Thyroid gland (tissue), 4 donors: ENCODE measurements at regions not wholly inside any gene's neighbourhood (a gene's known extent, or its start where the extent isn't known, plus 50 kb on each side); places are given as distances from the start of the nearest gene placed in this dataset.

ENCODE experiments used
- DNase-seq, 2 donors: peaks; one replicate each; pipeline ENCODE4 v3.0.0-alpha.2; 2019
- H3K27ac ChIP-seq, 3 donors: fragments of 200-600 bp; sonication (generic); 1 replicate in 2 of 3; 2 replicates in 1 of 3; pipeline ENCODE4 v1.5.1; 2016 to 2019; ENCODE audit warnings: mild to moderate bottlenecking in 1 of 3, moderate library complexity in 1 of 3
- H3K27me3 ChIP-seq: fragments of 200-600 bp; sonication (generic); one replicate; pipeline ENCODE4 v1.5.1; 2019
- H3K36me3 ChIP-seq, 2 donors: fragments of 200-600 bp; sonication (generic); one replicate each; pipeline ENCODE4 v1.5.1; 2016 to 2019
- H3K4me1 ChIP-seq, 2 donors: fragments of 200-600 bp; sonication (generic); one replicate each; pipeline ENCODE4 v1.5.1; 2017 to 2019
- H3K4me3 ChIP-seq, 3 donors: fragments of 200-600 bp; sonication (generic); replicated peaks in 1 of 3; 1 replicate in 2 of 3; 2 replicates in 1 of 3; pipeline ENCODE4 v1.5.1; 2016; ENCODE audit warnings: mild to moderate bottlenecking in 1 of 3
- H3K9me3 ChIP-seq: fragments of 200-600 bp; sonication (generic); one replicate; pipeline ENCODE4 v1.5.1; 2017
- POLR2A ChIP-seq, 2 donors: fragments of 450-650 bp; IDR thresholded peaks; one replicate each; pipeline ENCODE4 v1.6.1; 2017; ENCODE audit warnings: antibody characterized with exemption in 2 of 2, mild to moderate bottlenecking in 2 of 2, moderate library complexity in 1 of 2
- WGBS, 2 donors: methylation state at CpG; one replicate each; pipeline ENCODE4 v1.1.5; 2017; 5-methylcytosine and 5-hydroxymethylcytosine counted together
- intact Hi-C: fragments of 100-400 bp; cut with DNase I; formaldehyde crosslinking; loops from one replicate; pipeline ENCODE4 v1.15.1; 2023
- TF ChIP-seq, protein P1 (sequence below), 6 experiments: fragments of 200-600 bp in 3 of 6; fragments of 450-650 bp in 3 of 6; sonication (generic) in 3 of 6; IDR thresholded peaks; one replicate each; pipeline ENCODE4 v1.5.1; 2016 to 2019; ENCODE audit warnings: antibody characterized with exemption in 6 of 6, mild to moderate bottlenecking in 2 of 6, inconsistent platforms in 1 of 6, moderate library complexity in 1 of 6

DNA sequence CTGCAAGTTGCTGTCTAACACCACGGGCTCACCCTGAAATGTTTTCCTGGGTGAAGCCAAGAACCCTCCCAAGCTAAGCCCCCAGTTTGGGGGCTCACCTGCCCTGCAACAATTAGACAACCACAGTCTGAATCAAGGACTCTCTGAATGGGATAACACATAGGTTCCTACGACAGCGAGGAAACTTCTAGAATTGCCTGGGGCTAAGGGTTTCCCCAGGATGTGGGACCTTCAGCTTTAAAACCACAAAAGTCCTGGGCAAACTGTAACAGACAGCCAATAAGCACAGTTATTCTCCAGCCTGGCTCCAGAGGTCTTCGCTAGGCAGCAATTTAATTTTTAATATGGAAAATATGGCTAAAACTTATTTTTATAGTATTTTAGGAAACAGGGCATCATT lies 162.6 kb downstream of the PRKX start:
- Histone ChIP-seq H3K9me3 (no peaks in the 10 kb centered on the region), H3K36me3 (no peaks in the 10 kb centered on the region), H3K27me3 (no peaks in the 10 kb centered on the region), H3K4me1 (no peaks in the 10 kb centered on the region), H3K27ac (no peak overlapping the region), H3K4me3 (no peak overlapping the region)
- WGBS, 2 donors = 86 to 94% methylated on average over 1 to 4 of the region's 4 CpGs
- intact Hi-C loops = no loop called here
- TF ChIP-seq POLR2A (IDR thresholded peaks at IDR 0.05) = no peak
- TF ChIP-seq, protein P1, sequence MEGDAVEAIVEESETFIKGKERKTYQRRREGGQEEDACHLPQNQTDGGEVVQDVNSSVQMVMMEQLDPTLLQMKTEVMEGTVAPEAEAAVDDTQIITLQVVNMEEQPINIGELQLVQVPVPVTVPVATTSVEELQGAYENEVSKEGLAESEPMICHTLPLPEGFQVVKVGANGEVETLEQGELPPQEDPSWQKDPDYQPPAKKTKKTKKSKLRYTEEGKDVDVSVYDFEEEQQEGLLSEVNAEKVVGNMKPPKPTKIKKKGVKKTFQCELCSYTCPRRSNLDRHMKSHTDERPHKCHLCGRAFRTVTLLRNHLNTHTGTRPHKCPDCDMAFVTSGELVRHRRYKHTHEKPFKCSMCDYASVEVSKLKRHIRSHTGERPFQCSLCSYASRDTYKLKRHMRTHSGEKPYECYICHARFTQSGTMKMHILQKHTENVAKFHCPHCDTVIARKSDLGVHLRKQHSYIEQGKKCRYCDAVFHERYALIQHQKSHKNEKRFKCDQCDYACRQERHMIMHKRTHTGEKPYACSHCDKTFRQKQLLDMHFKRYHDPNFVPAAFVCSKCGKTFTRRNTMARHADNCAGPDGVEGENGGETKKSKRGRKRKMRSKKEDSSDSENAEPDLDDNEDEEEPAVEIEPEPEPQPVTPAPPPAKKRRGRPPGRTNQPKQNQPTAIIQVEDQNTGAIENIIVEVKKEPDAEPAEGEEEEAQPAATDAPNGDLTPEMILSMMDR (IDR thresholded peaks at IDR 0.05) = no peak
- DNase-seq = no peak

DNA sequence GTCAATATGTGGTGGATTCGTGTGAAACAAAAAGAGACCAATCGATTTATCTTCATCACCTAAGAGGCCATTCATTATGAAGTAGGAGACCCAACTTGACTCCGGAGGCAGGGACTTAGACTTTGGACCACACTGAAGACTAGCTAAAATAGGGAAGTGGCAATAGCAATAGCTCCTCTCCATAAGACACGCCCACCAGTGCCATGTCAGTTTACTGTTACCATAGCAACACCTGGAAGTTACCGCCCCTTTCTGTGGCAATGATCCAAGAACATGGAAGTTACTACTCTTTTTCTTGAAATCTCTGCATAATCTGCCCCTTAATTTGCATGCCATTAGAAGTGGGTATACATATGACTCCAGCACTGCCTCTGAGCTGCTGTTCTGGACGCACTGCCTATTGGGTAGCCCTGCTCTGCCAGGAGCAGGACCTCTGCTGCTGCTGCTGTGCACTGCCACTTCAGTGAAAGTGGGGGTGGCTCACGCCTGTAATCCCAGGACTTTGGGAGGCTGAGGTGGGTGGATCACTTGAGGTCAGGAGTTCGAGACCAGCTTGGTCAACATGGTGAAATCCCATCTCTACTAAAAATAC lies 163.2 kb downstream of the PRKX start:
- 87 to 91% methylated on average over 6 to 8 of the region's 8 CpGs for WGBS, 2 donors
- no peaks in the 10 kb centered on the region for H3K36me3 ChIP-seq
- no peak overlapping the region for H3K27ac ChIP-seq
- no peak overlapping the region for H3K4me3 ChIP-seq
- TF ChIP-seq POLR2A (IDR thresholded peaks at IDR 0.05) = no peak
- TF ChIP-seq, protein P1 (IDR thresholded peaks at IDR 0.05) = no peak
- DNase-seq = peak in 1 of 2 donors; percentile 3
- no peaks in the 10 kb centered on the region for H3K4me1 ChIP-seq
- no peaks in the 10 kb centered on the region for H3K9me3 ChIP-seq
- intact Hi-C loops = no loop called here
- H3K27me3 ChIP-seq = no peaks in the 10 kb centered on the region

DNA sequence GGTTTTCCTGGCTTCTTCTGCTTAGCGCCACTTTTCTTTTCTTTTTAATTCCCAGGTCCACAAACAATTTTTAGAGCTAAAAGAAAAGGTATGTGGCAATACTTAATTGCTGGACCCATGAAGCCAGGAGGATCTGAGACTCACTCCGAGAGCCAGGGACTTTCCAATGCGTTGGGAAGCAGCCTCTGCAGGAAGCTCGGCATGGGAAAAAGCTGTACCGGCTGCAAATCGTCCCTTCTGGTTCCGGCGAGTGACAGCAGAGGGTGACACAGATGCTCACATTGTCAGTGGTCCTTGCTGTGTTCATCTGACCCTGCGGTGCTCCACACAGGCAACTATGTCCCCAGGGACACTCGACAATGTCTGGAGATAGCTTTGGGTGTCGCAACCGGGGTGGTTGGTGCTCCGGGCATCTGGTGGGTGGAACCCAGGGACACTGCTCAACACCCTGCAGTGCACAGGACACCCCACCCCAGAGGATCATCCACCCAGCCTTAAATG lies 164.0 kb downstream of the PRKX start:
- H3K36me3 ChIP-seq = no peaks in the 10 kb centered on the region
- no peak overlapping the region for H3K27ac ChIP-seq
- 33 to 54% methylated on average over 7 to 8 of the region's 13 CpGs for WGBS, 2 donors
- H3K9me3 ChIP-seq = no peaks in the 10 kb centered on the region
- no peaks in the 10 kb centered on the region for H3K27me3 ChIP-seq
- DNase-seq = peak in 1 of 2 donors; percentile 3
- intact Hi-C loops = no loop called here
- TF ChIP-seq, protein P1 (IDR thresholded peaks at IDR 0.05) = no peak
- no peak for TF ChIP-seq POLR2A (IDR thresholded peaks at IDR 0.05)
- no peaks in the 10 kb centered on the region for H3K4me1 ChIP-seq
- no peak overlapping the region for H3K4me3 ChIP-seq

DNA sequence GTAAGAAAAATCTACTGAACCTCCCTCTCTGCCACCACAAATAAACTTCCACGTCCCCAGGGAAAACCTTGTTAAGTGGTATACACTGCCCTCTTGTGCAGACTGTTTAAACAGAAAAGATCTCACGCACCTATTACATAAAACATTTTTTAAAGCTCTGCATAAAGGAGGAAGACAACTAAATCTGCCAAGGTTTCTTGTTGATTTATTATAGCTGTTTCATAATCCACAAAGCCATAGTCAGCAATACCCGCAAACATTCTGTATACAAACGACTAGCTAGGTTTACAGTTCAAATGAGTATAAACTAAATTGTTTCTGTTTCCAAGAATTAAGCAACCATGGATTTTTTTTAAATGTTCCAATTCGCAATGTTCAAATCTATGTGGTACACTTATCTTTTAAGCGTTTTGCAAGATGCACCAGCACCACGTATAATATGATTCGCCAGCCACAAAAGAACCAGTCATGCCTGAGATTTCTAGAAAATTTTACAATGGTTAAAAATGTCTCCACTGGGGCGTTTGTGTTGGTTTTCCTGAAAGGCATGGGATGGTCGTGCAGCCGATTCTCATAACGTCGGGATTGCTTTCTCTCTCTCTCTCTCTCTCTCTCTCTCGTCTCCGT lies 164.6 kb downstream of the PRKX start:
- TF ChIP-seq POLR2A (IDR thresholded peaks at IDR 0.05) = no peak
- TF ChIP-seq, protein P1 (IDR thresholded peaks at IDR 0.05) = peak in 4 of 6 experiments; percentile 22 to 60 (median 48)
- DNase-seq = no peak
- 10 to 26% methylated on average over 15 of the region's 15 CpGs for WGBS, 2 donors
- no peaks in the 10 kb centered on the region for H3K27me3 ChIP-seq
- no peaks in the 10 kb centered on the region for H3K36me3 ChIP-seq
- H3K9me3 ChIP-seq = no peaks in the 10 kb centered on the region
- H3K4me1 ChIP-seq = no peaks in the 10 kb centered on the region
- H3K27ac ChIP-seq = no peak overlapping the region
- H3K4me3 ChIP-seq = no peak overlapping the region
- intact Hi-C loops = no loop called here

DNA sequence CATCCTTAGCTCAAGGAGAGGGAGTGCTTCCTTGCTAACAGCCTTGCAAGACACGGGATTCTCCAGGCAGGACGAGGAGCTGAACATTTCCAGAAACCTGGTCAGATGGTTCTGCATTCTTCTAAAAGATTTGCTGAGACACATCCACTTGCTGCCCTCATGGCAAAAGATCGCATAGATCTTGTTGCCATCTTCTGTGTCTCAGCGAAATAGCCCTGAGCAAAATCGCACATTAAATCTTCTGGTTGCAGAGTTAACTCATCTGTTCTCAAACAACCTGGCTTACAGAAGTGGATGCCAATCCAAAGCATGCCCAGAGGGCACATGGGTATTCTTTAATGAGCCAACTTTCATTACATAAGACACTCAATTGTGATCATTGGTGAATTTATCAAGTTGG lies 167.5 kb downstream of the PRKX start:
- no peaks in the 10 kb centered on the region for H3K9me3 ChIP-seq
- TF ChIP-seq POLR2A (IDR thresholded peaks at IDR 0.05) = no peak
- TF ChIP-seq, protein P1 (IDR thresholded peaks at IDR 0.05) = no peak
- H3K36me3 ChIP-seq = no peaks in the 10 kb centered on the region

More for the DNA sequence above, 167.5 kb downstream of the PRKX start:
- DNase-seq = no peak
- intact Hi-C loops = no loop called here
- no peaks in the 10 kb centered on the region for H3K27me3 ChIP-seq
- no peak overlapping the region for H3K27ac ChIP-seq
- 88 to 97% methylated on average over 5 of the region's 5 CpGs for WGBS, 2 donors
- H3K4me1 ChIP-seq = no peaks in the 10 kb centered on the region
- no peak overlapping the region for H3K4me3 ChIP-seq
